ENCODE measurements at regions not wholly inside any gene's neighbourhood (a gene's known extent, or its start where the extent isn't known, plus 50 kb on each side); places are given as distances from the start of the nearest gene placed in this dataset.

GRCh38 chr13:26117620-26118019 lies 65.8 kb upstream of the SHISA2 start:
- TF ChIP-seq CTCF (conservative IDR thresholded peaks at IDR 0.05; ENCODE audit: low read depth, low read length) (no peak), EZH2 (IDR thresholded peaks at IDR 0.05; ENCODE audit: low read length, unreplicated experiment) (no peak)
